ENCODE measurements at regions not wholly inside any gene's neighbourhood (a gene's known extent, or its start where the extent isn't known, plus 50 kb on each side); places are given as distances from the start of the nearest gene placed in this dataset.

- DNase-seq (ENCODE audit: extremely low spot score) = peak; percentile 89
- ChIA-PET CTCF (interaction anchor here (0.5 to 4.5 kb wide), 15 partner anchors 8 to 705 kb away, joined by 3 to 40 read pairs (median 3); partner anchors contain the start of gene ENGASE), POLR2A (interaction anchor here (1.3 kb wide), 1 partner anchor 319 kb away, joined by 3 read pairs; the partner anchor contains the start of gene ENGASE)
- TF ChIP-seq ARNT (IDR thresholded peaks at IDR 0.05) = no peak
- no peak for TF ChIP-seq HDGF (IDR thresholded peaks at IDR 0.05; ENCODE audit: borderline replicate concordance)
- no peak for TF ChIP-seq FOXA1 (IDR thresholded peaks at IDR 0.05)
- TF ChIP-seq LEF1 (IDR thresholded peaks at IDR 0.05; ENCODE audit: borderline replicate concordance) = no peak
- no peak for TF ChIP-seq FOXM1 (IDR thresholded peaks at IDR 0.05; ENCODE audit: borderline replicate concordance)
- TF ChIP-seq ZNF384 (IDR thresholded peaks at IDR 0.05) = no peak
- no peak for TF ChIP-seq SUZ12 (IDR thresholded peaks at IDR 0.05)
- TF ChIP-seq BHLHE40 (IDR thresholded peaks at IDR 0.05; ENCODE audit: borderline replicate concordance) = no peak
- TF ChIP-seq TARDBP (IDR thresholded peaks at IDR 0.05) = no peak
Measured at GRCh38 chr17:79393358-79394052, 217.3 kb downstream of the RBFOX3 start.

GRCh38 chr17:79392598-79392997 lies 218.3 kb downstream of the RBFOX3 start:
- TF ChIP-seq NFRKB (IDR thresholded peaks at IDR 0.05) = no peak
- no peak for TF ChIP-seq PKNOX1 (IDR thresholded peaks at IDR 0.05)
- no peak for TF ChIP-seq ZNF384 (IDR thresholded peaks at IDR 0.05)
- no peak for TF ChIP-seq ARNT (IDR thresholded peaks at IDR 0.05)
- TF ChIP-seq LEF1 (IDR thresholded peaks at IDR 0.05; ENCODE audit: borderline replicate concordance) = no peak
- TF ChIP-seq HDGF (IDR thresholded peaks at IDR 0.05; ENCODE audit: borderline replicate concordance) = no peak
- no peak for TF ChIP-seq FOXA1 (IDR thresholded peaks at IDR 0.05)
- no peak for TF ChIP-seq FOXM1 (IDR thresholded peaks at IDR 0.05; ENCODE audit: borderline replicate concordance)
- TF ChIP-seq TARDBP (IDR thresholded peaks at IDR 0.05) = no peak
- no peak for TF ChIP-seq L3MBTL2 (conservative IDR thresholded peaks at IDR 0.05)
- TF ChIP-seq SP1 (IDR thresholded peaks at IDR 0.05) = no peak
- no peak for TF ChIP-seq BHLHE40 (IDR thresholded peaks at IDR 0.05; ENCODE audit: borderline replicate concordance)
- no peak for TF ChIP-seq SUZ12 (IDR thresholded peaks at IDR 0.05)
- POLR2A ChIA-PET = interaction anchor here (1.3 kb wide), 1 partner anchor 318 kb away, joined by 3 read pairs; the partner anchor contains the start of gene ENGASE
- DNase-seq (ENCODE audit: extremely low spot score) = no peak
- CTCF ChIA-PET = interaction anchor here (0.6 to 4.5 kb wide), 18 partner anchors 9 to 359 kb away, joined by 3 to 40 read pairs (median 6); partner anchors contain the start of gene ENGASE

GRCh38 chr17:79391376-79392233 lies 219.2 kb downstream of the RBFOX3 start:
- peak; percentile 85 for DNase-seq (ENCODE audit: extremely low spot score)

GRCh38 chr17:79389896-79390295 lies 221.0 kb downstream of the RBFOX3 start:
- TF ChIP-seq LEF1 (IDR thresholded peaks at IDR 0.05; ENCODE audit: borderline replicate concordance) (no peak), L3MBTL2 (conservative IDR thresholded peaks at IDR 0.05) (no peak), ARNT (IDR thresholded peaks at IDR 0.05) (no peak), FOXA1 (IDR thresholded peaks at IDR 0.05) (no peak), ELF4 (IDR thresholded peaks at IDR 0.05) (no peak), HDGF (IDR thresholded peaks at IDR 0.05; ENCODE audit: borderline replicate concordance) (no peak), NFRKB (IDR thresholded peaks at IDR 0.05) (no peak), SUZ12 (IDR thresholded peaks at IDR 0.05) (no peak), BHLHE40 (IDR thresholded peaks at IDR 0.05; ENCODE audit: borderline replicate concordance) (no peak), ZNF384 (IDR thresholded peaks at IDR 0.05) (no peak)
- POLR2A ChIA-PET = no interaction called here
- DNase-seq (ENCODE audit: extremely low spot score) = no peak
- CTCF ChIA-PET = interaction anchor here (4.2 kb wide), 1 partner anchor 11 kb away, joined by 29 read pairs; no protein-coding TSS in a partner anchor

More at GRCh38 chr17:79391376-79392233, 219.2 kb downstream of the RBFOX3 start:
- TF ChIP-seq L3MBTL2 (conservative IDR thresholded peaks at IDR 0.05) (no peak), PKNOX1 (IDR thresholded peaks at IDR 0.05) (no peak), CTBP1 (IDR thresholded peaks at IDR 0.05; ENCODE audit: borderline replicate concordance) (no peak), HDGF (IDR thresholded peaks at IDR 0.05; ENCODE audit: borderline replicate concordance) (no peak), NFRKB (IDR thresholded peaks at IDR 0.05) (no peak), SUZ12 (IDR thresholded peaks at IDR 0.05) (no peak), ELF4 (IDR thresholded peaks at IDR 0.05) (no peak), ZNF384 (IDR thresholded peaks at IDR 0.05) (no peak), FOXK2 (IDR thresholded peaks at IDR 0.05) (no peak), ARNT (IDR thresholded peaks at IDR 0.05) (no peak), FOXM1 (IDR thresholded peaks at IDR 0.05; ENCODE audit: borderline replicate concordance) (no peak), FOXA1 (IDR thresholded peaks at IDR 0.05) (no peak), SP1 (IDR thresholded peaks at IDR 0.05) (no peak), BHLHE40 (IDR thresholded peaks at IDR 0.05; ENCODE audit: borderline replicate concordance) (no peak), TARDBP (IDR thresholded peaks at IDR 0.05) (no peak), LEF1 (IDR thresholded peaks at IDR 0.05; ENCODE audit: borderline replicate concordance) (no peak)
- ChIA-PET CTCF (interaction anchor here (0.5 to 4.5 kb wide), 24 partner anchors 10 to 531 kb away, joined by 3 to 40 read pairs (median 5); partner anchors contain the start of gene ENGASE), POLR2A (interaction anchor here (1.3 kb wide), 1 partner anchor 317 kb away, joined by 3 read pairs; the partner anchor contains the start of gene ENGASE)

GRCh38 chr17:79388556-79389295 lies 222.1 kb downstream of the RBFOX3 start:
- ChIA-PET CTCF (interaction anchor here (0.6 to 1.8 kb wide), 17 partner anchors 10 to 343 kb away, joined by 3 to 16 read pairs (median 4); no protein-coding TSS in a partner anchor), POLR2A (no interaction called here)
- peak; percentile 77 for DNase-seq (ENCODE audit: extremely low spot score)
- TF ChIP-seq SUZ12 (IDR thresholded peaks at IDR 0.05) = no peak
- no peak for TF ChIP-seq ZNF384 (IDR thresholded peaks at IDR 0.05)
- no peak for TF ChIP-seq TARDBP (IDR thresholded peaks at IDR 0.05)
- TF ChIP-seq ARNT (IDR thresholded peaks at IDR 0.05) = no peak
- TF ChIP-seq BHLHE40 (IDR thresholded peaks at IDR 0.05; ENCODE audit: borderline replicate concordance) = no peak
